ENCODE measurements at regions not wholly inside any gene's neighbourhood (a gene's known extent, or its start where the extent isn't known, plus 50 kb on each side); places are given as distances from the start of the nearest gene placed in this dataset.

- intact Hi-C loops (cut with micrococcal nuclease; ENCODE audit: unreplicated experiment), result no loop called here
- H4K20me1 ChIP-seq (ENCODE audit: insufficient read depth), result no peaks in the 10 kb centered on the region
- BruUV-seq (replicated peaks), result no TSS peak
- no peak for TF ChIP-seq EZH2 (IDR thresholded peaks at IDR 0.05; ENCODE audit: low read depth)
- no peak for TF ChIP-seq CTCF (conservative IDR thresholded peaks at IDR 0.05)
- no peaks in the 10 kb centered on the region for H3K79me2 ChIP-seq (ENCODE audit: low read depth)
- no peak overlapping the region for H3K27ac ChIP-seq
- no peak for DNase-seq
- H2AFZ ChIP-seq, result no peak overlapping the region
- H3K36me3 ChIP-seq (ENCODE audit: low read depth), result no peaks in the 10 kb centered on the region
- no peak overlapping the region for H3K4me3 ChIP-seq
- H3K4me2 ChIP-seq, result no peak overlapping the region
- H3K27me3 ChIP-seq (ENCODE audit: insufficient read depth, low read depth), result peaks cover 97% of the 10 kb centered on the region
- no peaks in the 10 kb centered on the region for H3K9me3 ChIP-seq (ENCODE audit: insufficient read depth, low read depth)
- H3K9me2 ChIP-seq (ENCODE audit: insufficient read depth), result no peaks in the 10 kb centered on the region
- no peaks in the 10 kb centered on the region for H3F3A ChIP-seq (ENCODE audit: insufficient read depth, low read depth)
- POLR2A ChIA-PET (ENCODE audit: unreplicated experiment), result no interaction called here
- CTCF ChIA-PET, result interaction anchor here (0.5 kb wide), 1 partner anchor 299 kb away, joined by 3 read pairs; no protein-coding TSS in a partner anchor
- H3K4me1 ChIP-seq (replicated peaks; ENCODE audit: insufficient read depth), result no peaks in the 10 kb centered on the region
These were observed 291.7 kb upstream of the FOXF1 start for GRCh38 chr16:86218479-86219170.

GRCh38 chr16:86219655-86220445 is 290.5 kb upstream of the FOXF1 start:
- Histone ChIP-seq H3K36me3 (ENCODE audit: low read depth) (no peaks in the 10 kb centered on the region), H3K4me2 (no peak overlapping the region), H3K27ac (no peak overlapping the region), H3K79me2 (ENCODE audit: low read depth) (no peaks in the 10 kb centered on the region), H3K27me3 (ENCODE audit: insufficient read depth, low read depth) (peaks cover 90% of the 10 kb centered on the region), H3K4me3 (no peak overlapping the region), H3K9me3 (ENCODE audit: insufficient read depth, low read depth) (no peaks in the 10 kb centered on the region), H2AFZ (no peak overlapping the region), H4K20me1 (ENCODE audit: insufficient read depth) (no peaks in the 10 kb centered on the region), H3F3A (ENCODE audit: insufficient read depth, low read depth) (no peaks in the 10 kb centered on the region), H3K4me1 (replicated peaks; ENCODE audit: insufficient read depth) (no peaks in the 10 kb centered on the region), H3K9me2 (ENCODE audit: insufficient read depth) (no peaks in the 10 kb centered on the region)
- ChIA-PET POLR2A (ENCODE audit: unreplicated experiment) (no interaction called here), CTCF (no interaction called here)
- TF ChIP-seq CTCF (conservative IDR thresholded peaks at IDR 0.05) (no peak), EZH2 (IDR thresholded peaks at IDR 0.05; ENCODE audit: low read depth) (no peak)
- no TSS peak for BruUV-seq (replicated peaks)
- DNase-seq, result no peak
- intact Hi-C loops (cut with micrococcal nuclease; ENCODE audit: unreplicated experiment), result no loop called here

DNA sequence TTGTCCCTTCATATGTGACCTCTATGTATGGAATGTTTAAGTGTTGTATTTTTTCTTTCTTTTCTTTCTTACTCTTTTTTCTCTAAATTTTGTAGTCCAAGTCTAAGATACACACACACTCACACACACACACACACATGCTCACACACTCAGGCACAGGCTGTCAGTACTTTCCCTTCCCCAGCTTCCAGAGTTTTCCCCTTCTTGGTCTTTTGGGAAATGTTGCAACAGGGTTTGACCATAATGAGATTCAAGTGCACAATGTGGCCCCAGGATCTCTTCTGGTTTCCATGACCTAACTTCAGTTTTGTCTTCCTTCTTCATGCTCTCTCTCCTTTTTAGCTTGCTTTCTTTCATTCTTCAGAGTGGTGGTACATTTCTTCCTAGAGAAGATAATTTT is 289.8 kb upstream of the FOXF1 start:
- intact Hi-C loops (cut with micrococcal nuclease; ENCODE audit: unreplicated experiment), result no loop called here
- no peak for DNase-seq
- no peaks in the 10 kb centered on the region for H3K79me2 ChIP-seq (ENCODE audit: low read depth)
- H3K27ac ChIP-seq, result no peak overlapping the region
- no peaks in the 10 kb centered on the region for H3K36me3 ChIP-seq (ENCODE audit: low read depth)
- TF ChIP-seq EZH2 (IDR thresholded peaks at IDR 0.05; ENCODE audit: low read depth) (no peak), CTCF (conservative IDR thresholded peaks at IDR 0.05) (no peak)
- no peaks in the 10 kb centered on the region for H4K20me1 ChIP-seq (ENCODE audit: insufficient read depth)
- no peaks in the 10 kb centered on the region for H3K4me1 ChIP-seq (replicated peaks; ENCODE audit: insufficient read depth)
- H3K4me3 ChIP-seq, result no peak overlapping the region
- peaks cover 85% of the 10 kb centered on the region for H3K27me3 ChIP-seq (ENCODE audit: insufficient read depth, low read depth)
- H3F3A ChIP-seq (ENCODE audit: insufficient read depth, low read depth), result no peaks in the 10 kb centered on the region
- H3K9me2 ChIP-seq (ENCODE audit: insufficient read depth), result no peaks in the 10 kb centered on the region
- CTCF ChIA-PET, result no interaction called here
- BruUV-seq (replicated peaks), result no TSS peak
- no peak overlapping the region for H2AFZ ChIP-seq
- POLR2A ChIA-PET (ENCODE audit: unreplicated experiment), result no interaction called here
- no peak overlapping the region for H3K4me2 ChIP-seq
- H3K9me3 ChIP-seq (ENCODE audit: insufficient read depth, low read depth), result no peaks in the 10 kb centered on the region

Measured in PC-9 (cell line).